ENCODE measurements at regions not wholly inside any gene's neighbourhood (a gene's known extent, or its start where the extent isn't known, plus 50 kb on each side); places are given as distances from the start of the nearest gene placed in this dataset.
"Not testable (repeated sequence)": the region's sequence is repeated elsewhere in the genome, so short reads cannot be mapped to it uniquely, and the experiment has no call there.

- DNase-seq, result not testable (repeated sequence)
Observed at GRCh38 chr19:23984911-23985310, 70.2 kb downstream of the ZNF726 start.

- DNase-seq, result no peak
Observed at GRCh38 chr19:23986623-23987022, 71.9 kb downstream of the ZNF726 start.

GRCh38 chr19:23991170-23991569 is 76.5 kb downstream of the ZNF726 start:
- DNase-seq, result no peak

- DNase-seq, result no peak
Observed at GRCh38 chr19:23992348-23992747, 77.7 kb downstream of the ZNF726 start.

DNA sequence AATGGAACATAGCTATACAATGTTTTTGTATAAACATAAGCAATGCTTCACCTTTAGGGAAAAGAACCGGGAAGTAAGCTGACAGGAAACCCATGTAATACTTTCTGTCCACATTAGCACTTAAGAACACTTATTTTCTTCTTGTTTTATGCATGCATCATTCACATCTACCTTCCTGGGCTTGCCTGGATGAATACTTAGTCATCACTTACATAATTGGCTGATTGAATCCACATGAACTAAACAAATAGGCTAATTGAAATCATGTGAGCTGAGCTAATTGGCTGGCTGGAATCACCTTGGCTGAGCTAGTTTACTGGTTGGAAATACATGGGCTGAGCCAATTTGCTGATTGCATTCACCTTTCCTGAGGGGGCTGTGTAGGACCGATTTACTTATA is 78.8 kb downstream of the ZNF726 start:
- DNase-seq, result no peak

- DNase-seq, result peak in 1 of 2 donors; percentile 0
Observed at GRCh38 chr19:23996549-23996948, 81.9 kb downstream of the ZNF726 start.

DNA sequence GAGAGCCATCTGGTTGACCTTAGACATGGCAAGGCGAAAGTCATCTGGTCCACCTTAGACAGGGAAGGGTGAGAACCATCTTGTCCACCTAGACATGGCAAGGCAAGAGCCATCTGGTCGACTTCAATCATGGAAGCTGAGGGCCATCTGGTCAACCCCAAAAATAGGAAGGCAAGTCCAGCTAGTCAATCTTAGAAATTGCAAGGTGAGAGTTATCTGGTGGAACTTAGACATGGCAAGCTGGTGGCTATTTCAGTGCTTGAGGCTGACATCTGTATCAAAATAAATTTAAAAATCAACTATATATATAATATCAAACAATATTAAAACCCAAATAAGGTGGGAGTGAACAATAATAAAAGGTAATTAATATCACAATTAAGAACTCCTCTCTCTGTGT is 83.9 kb downstream of the ZNF726 start:
- DNase-seq, result no peak

GRCh38 chr19:23999821-24000610 is 85.3 kb downstream of the ZNF726 start:
- no peak for DNase-seq

GRCh38 chr19:24000656-24001055 is 86.0 kb downstream of the ZNF726 start:
- DNase-seq, result no peak

- DNase-seq, result no peak
Observed at GRCh38 chr19:24002256-24002945, 84.6 kb upstream of the ZNF254 start.

DNA sequence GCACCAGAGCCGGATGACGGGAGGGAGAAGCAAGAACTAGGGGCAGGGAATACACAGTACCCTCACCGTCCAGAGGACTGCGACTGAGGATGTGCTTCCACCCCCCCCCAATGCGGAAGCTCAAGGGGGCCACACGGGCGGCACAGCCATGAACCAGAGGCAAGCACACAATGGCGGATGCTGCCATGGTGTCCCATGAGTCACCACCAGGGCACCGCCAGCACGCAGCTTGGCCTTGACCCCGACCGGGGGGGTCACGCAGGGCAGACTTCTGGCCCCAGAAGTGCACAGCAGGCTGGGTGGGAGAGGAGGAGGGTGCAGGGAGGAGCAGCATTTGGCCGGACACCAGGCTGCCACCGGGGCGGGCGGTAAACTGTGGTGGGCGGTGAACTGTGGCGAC is 83.5 kb upstream of the ZNF254 start:
- no peak for DNase-seq

DNA sequence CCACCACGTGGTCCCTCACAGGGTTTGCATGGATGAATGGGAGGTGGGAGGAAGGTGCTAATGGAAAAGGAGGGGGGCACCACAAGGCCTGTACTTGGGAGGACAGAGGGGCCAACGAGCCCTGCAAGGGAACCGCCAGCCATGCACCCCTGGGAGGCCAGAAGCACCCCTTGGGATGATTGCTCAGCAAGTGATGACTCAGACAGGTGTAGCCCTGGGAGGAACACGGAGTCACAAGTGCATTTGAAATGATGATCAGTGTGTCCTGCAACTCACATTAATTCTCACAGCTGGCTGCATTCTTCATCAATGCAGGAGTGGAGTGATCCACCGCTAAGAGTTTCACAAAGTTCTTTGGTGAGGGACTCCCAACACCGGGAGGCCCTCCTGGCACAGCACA is 82.8 kb upstream of the ZNF254 start:
- DNase-seq, result no peak

GRCh38 chr19:24029941-24030636 is 56.9 kb upstream of the ZNF254 start:
- no peak for DNase-seq

DNA sequence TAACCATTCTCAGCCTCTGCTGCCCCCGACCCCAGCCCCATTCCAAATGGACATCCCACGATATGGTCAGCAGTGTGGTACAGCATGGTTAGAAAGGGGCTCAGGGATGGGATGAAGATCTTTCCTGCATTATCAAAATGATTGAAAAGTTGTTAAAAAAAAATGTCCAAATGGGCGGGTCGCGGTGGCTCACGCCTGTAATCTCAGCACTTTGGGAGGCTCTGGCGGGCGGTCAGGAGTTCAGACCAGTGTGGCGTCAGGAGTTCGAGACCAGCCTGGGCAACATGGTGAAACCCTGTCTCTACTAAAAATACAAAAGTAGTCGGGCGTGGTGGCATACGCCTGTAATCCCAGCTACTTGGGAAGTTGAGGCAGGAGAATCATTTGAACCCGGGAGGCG is 54.3 kb upstream of the ZNF254 start:
- DNase-seq, result no peak

- DNase-seq, result peak; percentile 80 to 84
Observed at GRCh38 chr19:24033301-24033962, 53.6 kb upstream of the ZNF254 start.

- peak; percentile 42 to 43 for DNase-seq
Observed at GRCh38 chr19:24033963-24034342, 53.0 kb upstream of the ZNF254 start.

DNA sequence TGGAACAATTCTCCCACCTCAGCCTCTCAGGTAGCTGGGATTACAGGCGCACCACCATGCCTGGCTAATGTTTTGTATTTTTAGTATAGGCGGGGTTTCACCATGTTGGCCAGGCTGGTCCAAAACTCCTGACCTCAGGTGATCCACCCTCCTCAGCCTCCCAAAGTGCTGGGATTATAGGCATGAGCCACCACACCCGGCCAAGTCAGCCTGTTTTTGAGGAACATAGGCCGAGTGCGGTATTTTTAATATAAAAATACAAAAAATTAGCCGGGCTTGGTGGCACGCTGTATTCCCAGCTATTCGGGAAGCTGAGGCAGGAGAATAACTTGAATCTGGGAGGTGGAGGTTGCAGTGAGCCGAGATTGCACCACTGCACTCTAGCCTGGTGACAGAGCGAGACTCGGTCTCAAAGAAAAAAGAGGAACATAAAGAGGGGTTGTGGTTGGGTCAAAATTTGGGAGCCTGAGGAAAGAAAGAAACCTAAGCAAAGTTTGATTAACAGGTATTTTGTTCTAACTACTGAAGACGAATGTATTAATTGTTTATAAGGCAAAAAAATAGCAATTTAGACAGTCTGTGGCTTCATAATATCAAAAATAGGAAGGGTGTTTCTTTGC is 51.6 kb upstream of the ZNF254 start:
- peak; percentile 16 to 35 for DNase-seq
